ACC112 (cell line): ENCODE measurements at regions not wholly inside any gene's neighbourhood (a gene's known extent, or its start where the extent isn't known, plus 50 kb on each side); places are given as distances from the start of the nearest gene placed in this dataset.

ENCODE experiments used
- H2AFZ ChIP-seq: fragments of 200-600 bp; sonication (generic); one replicate; pipeline ENCODE4 v1.6.0; 2017; ENCODE audit warnings: antibody characterized with exemption, low read length; ENCODE audit not compliant: unreplicated experiment
- H3K27ac ChIP-seq: fragments of 200-600 bp; sonication (generic); 2 replicates; pipeline ENCODE4 v1.5.1; 2014; ENCODE audit warnings: low read depth, mild to moderate bottlenecking, antibody characterized with exemption, low read length, moderate library complexity
- H3K27me3 ChIP-seq: fragments of 200-600 bp; sonication (generic); 2 replicates; pipeline ENCODE4 v1.6.1; 2014; ENCODE audit warnings: mild to moderate bottlenecking, antibody characterized with exemption, low read length, moderate library complexity, mixed read lengths; ENCODE audit not compliant: insufficient read depth
- H3K36me3 ChIP-seq: fragments of 200-600 bp; sonication (generic); 2 replicates; pipeline ENCODE4 v1.6.1; 2016; ENCODE audit warnings: mild to moderate bottlenecking, antibody characterized with exemption, low read length, moderate library complexity, mixed read lengths; ENCODE audit not compliant: insufficient read depth
- H3K4me1 ChIP-seq: fragments of 200-600 bp; sonication (generic); one replicate; pipeline ENCODE4 v1.6.1; 2016; ENCODE audit warnings: low read length, mixed read lengths; ENCODE audit not compliant: insufficient read depth, unreplicated experiment, control insufficient read depth
- H3K4me3 ChIP-seq: fragments of 200-600 bp; sonication (generic); 2 replicates; pipeline ENCODE4 v1.5.1; 2014; ENCODE audit warnings: mild to moderate bottlenecking, low read depth, low read length
- H3K79me2 ChIP-seq: fragments of 200-600 bp; sonication (generic); one replicate; pipeline ENCODE4 v1.6.0; 2016; ENCODE audit warnings: low read length; ENCODE audit not compliant: control insufficient read depth, unreplicated experiment, insufficient read depth

- H3K4me1 ChIP-seq = no peaks in the 10 kb centered on the region
- H3K4me3 ChIP-seq = no peak overlapping the region
- H3K27me3 ChIP-seq = no peaks in the 10 kb centered on the region
- H3K79me2 ChIP-seq = no peaks in the 10 kb centered on the region
- no peaks in the 10 kb centered on the region for H3K36me3 ChIP-seq
- no peak overlapping the region for H3K27ac ChIP-seq
- no peak overlapping the region for H2AFZ ChIP-seq
Measured at GRCh38 chr22:48959496-48959895, 868.2 kb downstream of the BRD1 start.

GRCh38 chr22:48957987-48958321 lies 869.7 kb downstream of the BRD1 start:
- no peaks in the 10 kb centered on the region for H3K79me2 ChIP-seq
- H3K27me3 ChIP-seq = no peaks in the 10 kb centered on the region
- no peak overlapping the region for H2AFZ ChIP-seq
- no peaks in the 10 kb centered on the region for H3K36me3 ChIP-seq
- no peak overlapping the region for H3K4me3 ChIP-seq
- H3K27ac ChIP-seq = no peak overlapping the region
- H3K4me1 ChIP-seq = no peaks in the 10 kb centered on the region

- Histone ChIP-seq H2AFZ (no peak overlapping the region), H3K36me3 (no peaks in the 10 kb centered on the region), H3K79me2 (no peaks in the 10 kb centered on the region), H3K4me3 (no peak overlapping the region), H3K4me1 (no peaks in the 10 kb centered on the region), H3K27me3 (no peaks in the 10 kb centered on the region), H3K27ac (no peak overlapping the region)
Measured at GRCh38 chr22:48957311-48957986, 870.2 kb downstream of the BRD1 start.

DNA sequence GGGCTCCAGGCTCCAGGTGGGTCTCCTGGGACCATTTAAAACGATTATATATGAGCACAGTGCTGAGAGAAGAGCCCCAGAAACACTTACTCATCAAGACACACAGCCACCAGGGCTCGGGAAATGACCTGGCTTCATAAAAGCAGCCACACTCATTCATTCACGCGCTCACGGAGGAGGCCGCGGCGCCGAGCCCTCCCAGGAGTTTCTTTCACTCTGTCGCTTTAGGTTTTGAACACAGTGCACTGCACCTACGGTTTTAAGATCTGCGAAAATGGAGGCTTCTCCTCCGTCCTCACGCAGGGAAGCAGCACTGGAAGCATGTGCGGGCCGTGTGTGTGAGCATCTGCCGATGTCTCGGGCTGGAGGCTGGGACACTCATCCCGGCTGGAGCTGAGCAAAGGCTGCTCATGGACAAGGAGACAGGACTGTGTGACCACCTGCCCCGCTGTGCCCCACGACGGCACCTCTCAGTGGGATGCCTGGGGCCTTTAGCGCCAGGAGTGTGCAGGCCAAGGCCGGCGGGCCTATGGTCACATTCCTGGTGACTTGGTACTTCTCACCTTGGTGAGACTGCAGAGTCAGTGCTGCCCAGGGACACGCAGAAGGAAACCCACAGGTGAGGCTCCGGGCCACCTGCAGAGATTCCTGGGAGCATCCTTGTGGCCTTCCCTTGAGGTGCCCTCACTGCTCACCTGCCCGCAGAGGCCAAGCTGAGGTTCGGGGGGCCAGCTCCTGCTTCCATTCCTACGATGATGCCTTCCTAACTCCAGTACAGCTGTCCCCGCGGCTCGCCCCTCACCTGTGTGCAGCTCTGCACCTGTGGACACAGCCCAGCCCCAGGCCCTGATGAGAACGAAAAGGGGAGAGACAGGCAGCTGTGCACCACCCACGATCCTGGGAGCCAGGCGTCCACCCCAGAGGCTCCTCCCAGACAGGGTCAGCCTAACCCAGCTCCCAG lies 872.0 kb downstream of the BRD1 start:
- Histone ChIP-seq H3K27me3 (no peaks in the 10 kb centered on the region), H3K79me2 (no peaks in the 10 kb centered on the region), H3K36me3 (no peaks in the 10 kb centered on the region), H2AFZ (no peak overlapping the region), H3K27ac (no peak overlapping the region), H3K4me1 (no peaks in the 10 kb centered on the region), H3K4me3 (no peak overlapping the region)

DNA sequence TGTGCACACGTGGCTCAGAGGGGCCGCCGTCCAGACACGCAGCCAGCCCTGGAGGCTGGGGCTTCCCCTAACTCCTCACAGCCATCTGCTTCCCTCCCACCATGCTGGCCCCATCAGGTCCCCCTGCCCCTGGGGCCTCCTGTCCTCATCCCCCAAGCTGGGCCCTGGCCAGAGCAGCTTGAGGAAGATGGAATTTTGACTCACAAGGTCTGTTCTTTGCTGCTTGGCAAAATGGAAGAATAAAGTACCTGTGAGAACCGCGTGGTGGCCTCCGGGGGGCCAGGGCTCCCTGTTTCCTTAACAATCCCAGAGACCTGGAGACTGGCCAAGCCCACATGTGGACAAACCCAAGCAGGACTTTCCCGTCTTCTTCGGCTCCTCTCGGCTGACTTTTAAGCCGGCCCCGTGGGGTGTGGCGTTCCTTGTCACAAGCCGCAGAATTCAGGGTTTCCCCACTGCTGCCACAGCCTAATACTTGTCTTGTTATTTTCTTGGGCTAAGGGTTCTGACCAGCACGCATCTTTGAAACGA lies 872.8 kb downstream of the BRD1 start:
- H3K36me3 ChIP-seq = no peaks in the 10 kb centered on the region
- H3K4me1 ChIP-seq = no peaks in the 10 kb centered on the region
- H3K4me3 ChIP-seq = no peak overlapping the region
- H3K27ac ChIP-seq = no peak overlapping the region
- no peak overlapping the region for H2AFZ ChIP-seq
- no peaks in the 10 kb centered on the region for H3K79me2 ChIP-seq
- H3K27me3 ChIP-seq = no peaks in the 10 kb centered on the region

- Histone ChIP-seq H3K4me1 (no peaks in the 10 kb centered on the region), H3K36me3 (no peaks in the 10 kb centered on the region), H3K4me3 (no peak overlapping the region), H2AFZ (no peak overlapping the region), H3K27me3 (no peaks in the 10 kb centered on the region), H3K27ac (no peak overlapping the region), H3K79me2 (no peaks in the 10 kb centered on the region)
Measured at GRCh38 chr22:48953830-48954229, 873.8 kb downstream of the BRD1 start.

GRCh38 chr22:48953103-48953720 lies 874.5 kb downstream of the BRD1 start:
- no peaks in the 10 kb centered on the region for H3K27me3 ChIP-seq
- H3K4me3 ChIP-seq = no peak overlapping the region
- no peaks in the 10 kb centered on the region for H3K4me1 ChIP-seq
- no peaks in the 10 kb centered on the region for H3K36me3 ChIP-seq
- no peak overlapping the region for H3K27ac ChIP-seq
- no peaks in the 10 kb centered on the region for H3K79me2 ChIP-seq
- H2AFZ ChIP-seq = no peak overlapping the region

DNA sequence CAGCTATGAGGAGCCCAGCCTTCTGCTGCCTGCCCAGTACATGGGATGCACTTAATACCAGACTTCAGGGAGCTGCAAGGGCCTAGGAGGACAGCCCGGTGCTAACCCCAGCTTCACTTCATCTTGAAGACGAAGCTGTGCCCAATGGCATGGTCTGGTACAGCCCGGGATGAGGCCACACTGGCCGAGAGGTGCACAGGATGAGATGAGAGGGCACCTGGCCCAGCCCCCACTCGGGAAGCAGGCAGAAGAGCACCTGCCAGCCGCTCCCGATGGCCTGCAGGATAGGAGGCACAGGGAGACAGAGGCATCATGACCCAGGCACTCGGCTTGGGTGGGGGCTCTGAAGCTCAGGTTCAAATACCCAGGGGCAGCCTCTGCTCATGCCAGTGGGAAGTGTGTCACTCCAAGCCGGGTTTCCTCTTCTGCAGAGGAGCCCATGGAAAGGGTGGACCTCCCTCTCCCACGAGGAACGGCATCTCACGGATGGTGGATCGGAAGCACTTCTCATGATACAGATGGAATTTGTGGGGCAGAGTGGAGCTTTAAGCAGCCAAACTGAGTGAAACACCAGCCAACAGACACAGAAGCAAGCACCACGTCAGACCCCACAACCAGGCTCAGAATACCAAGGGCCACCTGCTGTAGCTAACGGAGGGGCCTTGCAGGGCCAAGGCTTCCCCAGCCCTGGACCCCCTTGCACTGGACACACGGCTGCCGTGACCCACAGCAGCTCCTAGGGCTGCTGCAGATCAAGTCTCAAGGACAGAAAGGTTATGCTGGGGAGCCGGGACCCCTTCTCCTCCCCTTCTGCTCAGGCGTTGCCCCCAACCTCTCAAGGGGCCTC lies 875.2 kb downstream of the BRD1 start:
- Histone ChIP-seq H3K36me3 (no peaks in the 10 kb centered on the region), H2AFZ (no peak overlapping the region), H3K79me2 (no peaks in the 10 kb centered on the region), H3K4me3 (no peak overlapping the region), H3K4me1 (no peaks in the 10 kb centered on the region), H3K27me3 (no peaks in the 10 kb centered on the region), H3K27ac (no peak overlapping the region)

DNA sequence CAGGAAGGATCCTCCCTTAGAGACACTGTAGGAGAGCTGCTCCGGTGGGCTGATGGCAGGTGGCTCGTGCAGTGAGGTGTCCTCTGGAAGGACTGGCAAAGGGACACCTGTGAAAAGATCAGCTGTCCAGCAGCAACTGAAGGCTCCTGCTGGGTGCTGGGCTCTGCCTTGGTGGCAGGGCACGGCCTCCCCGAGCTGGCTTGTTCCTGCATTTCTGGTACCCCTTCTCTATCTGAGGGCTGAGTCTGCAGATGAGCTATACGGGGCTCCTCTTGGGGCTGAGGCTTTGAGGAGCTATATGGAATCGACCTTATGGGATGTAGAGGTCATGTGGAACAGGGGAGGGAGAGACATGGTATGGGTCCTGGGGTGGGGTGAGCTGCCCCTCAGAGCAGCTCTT lies 875.8 kb downstream of the BRD1 start:
- H3K79me2 ChIP-seq = no peaks in the 10 kb centered on the region
- H3K36me3 ChIP-seq = no peaks in the 10 kb centered on the region
- no peaks in the 10 kb centered on the region for H3K27me3 ChIP-seq
- H2AFZ ChIP-seq = no peak overlapping the region
- no peak overlapping the region for H3K27ac ChIP-seq
- no peak overlapping the region for H3K4me3 ChIP-seq
- no peaks in the 10 kb centered on the region for H3K4me1 ChIP-seq
